B cell (primary cell): ENCODE measurements at regions not wholly inside any gene's neighbourhood (a gene's known extent, or its start where the extent isn't known, plus 50 kb on each side); places are given as distances from the start of the nearest gene placed in this dataset.

ENCODE experiments used
- ATAC-seq: fragments of 200-7000 bp; cut with Tn5 transposase; one replicate; pipeline ENCODE4 v1.10.0; 2021; ENCODE audit warnings: low read depth, mild to moderate bottlenecking, moderate number of reproducible peaks, moderate library complexity
- CTCF ChIA-PET: fragments of 350-600 bp; sonication (Branson Sonifier 250); formaldehyde crosslinking; loops from one replicate; lab custom pipeline; 2021; ENCODE audit warnings: antibody characterized with exemption, inconsistent platforms; lab: Charles Lee
- POLR2A ChIA-PET: fragments of 350-600 bp; sonication (Branson Sonifier 250); formaldehyde crosslinking; loops from one replicate; lab custom pipeline; 2021; ENCODE audit warnings: antibody characterized with exemption; lab: Charles Lee
- DNase-seq: peaks from one replicate; pipeline ENCODE4 v3.0.0; 2013
- H2AFZ ChIP-seq: 2 replicates; pipeline ENCODE4 v1.6.1; 2012; ENCODE audit warnings: mild to moderate bottlenecking, low read depth, low read length; ENCODE audit not compliant: insufficient read depth, poor library complexity, severe bottlenecking
- H3K27ac ChIP-seq, 2 donors: 1 replicate in 1 of 2; 2 replicates in 1 of 2; pipeline ENCODE4 v1.5.1; 2012 to 2013; ENCODE audit warnings: low read length in 2 of 2, mild to moderate bottlenecking in 2 of 2, moderate library complexity in 1 of 2
- H3K27me3 ChIP-seq, 4 experiments: fragments of 200-600 bp in 1 of 4; sonication (generic) in 1 of 4; replicated peaks in 1 of 4; 1 replicate in 2 of 4; 2 replicates in 2 of 4; pipeline versions ENCODE4 v1.6.1 to v1.7.0; 2013 to 2016; ENCODE audit warnings: low read length in 3 of 4, mild to moderate bottlenecking in 2 of 4, mixed read lengths in 1 of 4, moderate library complexity in 1 of 4; ENCODE audit not compliant: insufficient read depth in 4 of 4, control insufficient read depth in 3 of 4; ENCODE audit errors: control extremely low read depth in 1 of 4
- H3K36me3 ChIP-seq, 2 experiments: replicated peaks in 1 of 2; 1 replicate in 1 of 2; 2 replicates in 1 of 2; pipeline versions ENCODE4 v1.6.1 to v1.7.1; 2013; ENCODE audit warnings: low read length in 1 of 2; ENCODE audit not compliant: insufficient read depth in 2 of 2, control insufficient read depth in 1 of 2; ENCODE audit errors: control extremely low read depth in 1 of 2, extremely low read depth in 1 of 2
- H3K4me1 ChIP-seq, 2 donors: fragments of 200-600 bp in 1 of 2; sonication (generic) in 1 of 2; 1 replicate in 1 of 2; 2 replicates in 1 of 2; pipeline versions ENCODE4 v1.5.1 to v1.6.1; 2013 to 2017; ENCODE audit warnings: low read length in 2 of 2; ENCODE audit not compliant: control insufficient read depth in 2 of 2, insufficient read depth in 2 of 2
- H3K4me2 ChIP-seq: replicated peaks from 2 replicates; pipeline ENCODE3; 2012; ENCODE audit warnings: mild to moderate bottlenecking, low read depth, low read length; ENCODE audit not compliant: poor library complexity, severe bottlenecking
- H3K4me3 ChIP-seq, 5 experiments: fragments of 200-600 bp in 1 of 5; sonication (generic) in 1 of 5; 1 replicate in 3 of 5; 2 replicates in 2 of 5; pipeline versions ENCODE4 v1.5.1 to v1.7.0; 2011 to 2016; ENCODE audit warnings: low read length in 4 of 5, mild to moderate bottlenecking in 4 of 5, low read depth in 2 of 5, control low read depth in 1 of 5, moderate library complexity in 1 of 5; ENCODE audit not compliant: insufficient read depth in 1 of 5; ENCODE audit errors: control extremely low read depth in 1 of 5, extremely low read depth in 1 of 5
- H3K79me2 ChIP-seq: fragments of 200-600 bp; sonication (generic); one replicate; pipeline ENCODE4 v1.6.0; 2016; ENCODE audit warnings: low read length; ENCODE audit not compliant: control insufficient read depth, insufficient read depth
- H3K9ac ChIP-seq: fragments of 200-600 bp; sonication (generic); 2 replicates; pipeline ENCODE4 v1.6.1; 2017; ENCODE audit warnings: mild to moderate bottlenecking, low read length, moderate library complexity
- H3K9me3 ChIP-seq, 3 donors: one replicate each; pipeline versions ENCODE4 v1.6.1 to v1.7.1; 2013; ENCODE audit warnings: low read length in 2 of 3; ENCODE audit not compliant: control insufficient read depth in 2 of 3, insufficient read depth in 1 of 3; ENCODE audit errors: control extremely low read depth in 1 of 3
- H4K20me1 ChIP-seq: 2 replicates; pipeline ENCODE4 v1.6.0; 2012; ENCODE audit warnings: mild to moderate bottlenecking, low read length; ENCODE audit not compliant: insufficient read depth, control insufficient read depth, poor library complexity, severe bottlenecking
- H3K27ac Mint-ChIP-seq: one replicate; pipeline ENCODE4 v1.8.0; 2021; ENCODE audit warnings: mixed read lengths
- H3K27me3 Mint-ChIP-seq: one replicate; pipeline ENCODE4 v1.8.0; 2021; ENCODE audit warnings: mixed read lengths
- H3K4me1 Mint-ChIP-seq: one replicate; pipeline ENCODE4 v1.8.0; 2021; ENCODE audit warnings: mixed read lengths
- H3K4me3 Mint-ChIP-seq: one replicate; pipeline ENCODE4 v1.8.0; 2021; ENCODE audit warnings: mixed read lengths
- H3K9me3 Mint-ChIP-seq: one replicate; pipeline ENCODE4 v1.8.0; 2022; ENCODE audit warnings: mixed read lengths; ENCODE audit not compliant: insufficient read depth
- EZH2 ChIP-seq: IDR thresholded peaks from 2 replicates; pipeline ENCODE4 v1.6.1; 2012; ENCODE audit warnings: borderline replicate concordance, low read depth, mild to moderate bottlenecking, moderate library complexity, low read length; ENCODE audit not compliant: insufficient read depth, poor library complexity, severe bottlenecking
- WGBS: methylation state at CpG from one replicate; pipeline ENCODE4 v1.1.5; 2013; ENCODE audit warnings: missing lambda C conversion rate; ENCODE audit not compliant: insufficient coverage; 5-methylcytosine and 5-hydroxymethylcytosine counted together
- intact Hi-C: fragments of 100-400 bp; cut with micrococcal nuclease; formaldehyde crosslinking; loops from one replicate; pipeline ENCODE4 v1.10.0; 2022
- TF ChIP-seq, protein P1 (sequence below): fragments of 200-600 bp; IDR thresholded peaks from one replicate; pipeline ENCODE4 v1.8.0; 2022; ENCODE audit warnings: antibody characterized with exemption, mild to moderate bottlenecking

DNA sequence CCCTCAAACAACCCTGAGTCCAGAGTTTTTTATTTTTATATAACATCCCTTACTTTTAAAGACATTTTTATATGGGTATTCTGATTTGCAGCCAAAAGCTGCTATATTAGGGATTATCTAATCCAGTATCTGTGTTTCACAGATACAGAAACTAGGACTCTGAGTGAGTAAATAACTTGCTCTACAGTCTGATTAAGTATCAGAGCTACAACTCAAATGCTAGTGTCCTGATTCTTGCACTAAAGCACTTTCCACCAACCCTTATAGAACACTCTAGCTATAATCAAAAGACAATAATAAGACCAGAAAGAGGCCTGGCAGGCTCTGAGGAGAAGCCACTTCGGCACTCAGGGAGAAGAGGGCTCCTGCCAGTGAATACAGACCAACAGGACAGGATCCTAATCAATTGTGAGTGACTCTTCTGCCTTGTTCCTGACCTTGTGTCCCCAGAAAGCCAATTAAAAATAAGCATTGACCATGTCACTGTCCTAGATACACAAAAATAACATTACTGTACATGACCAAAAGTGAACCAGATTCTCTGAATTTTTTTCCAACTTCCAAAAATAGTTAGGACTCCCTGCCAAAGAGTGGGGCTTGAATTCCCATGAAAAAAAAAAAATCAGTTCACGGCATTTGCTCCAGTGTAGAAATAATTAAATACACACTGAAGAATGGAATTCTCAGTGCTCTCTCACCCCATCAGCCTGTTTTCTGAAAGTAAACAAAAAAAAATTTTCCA, 63.6 kb upstream of the MAP3K1 start:
- no peaks in the 10 kb centered on the region for H4K20me1 ChIP-seq
- Mint-ChIP-seq H3K27me3 (no peaks in the 10 kb centered on the region), H3K4me3 (no peak overlapping the region), H3K9me3 (peaks cover 5% of the 10 kb centered on the region), H3K27ac (no peak overlapping the region), H3K4me1 (peaks cover 34% of the 10 kb centered on the region)
- no peaks in the 10 kb centered on the region for H3K36me3 ChIP-seq
- DNase-seq (no peak), ATAC-seq (no peak)
- H3K79me2 ChIP-seq = peaks cover 4% of the 10 kb centered on the region
- intact Hi-C loops = no loop called here
- H3K4me3 ChIP-seq = no peak overlapping the region
- TF ChIP-seq EZH2 = no peak
- TF ChIP-seq, protein P1, sequence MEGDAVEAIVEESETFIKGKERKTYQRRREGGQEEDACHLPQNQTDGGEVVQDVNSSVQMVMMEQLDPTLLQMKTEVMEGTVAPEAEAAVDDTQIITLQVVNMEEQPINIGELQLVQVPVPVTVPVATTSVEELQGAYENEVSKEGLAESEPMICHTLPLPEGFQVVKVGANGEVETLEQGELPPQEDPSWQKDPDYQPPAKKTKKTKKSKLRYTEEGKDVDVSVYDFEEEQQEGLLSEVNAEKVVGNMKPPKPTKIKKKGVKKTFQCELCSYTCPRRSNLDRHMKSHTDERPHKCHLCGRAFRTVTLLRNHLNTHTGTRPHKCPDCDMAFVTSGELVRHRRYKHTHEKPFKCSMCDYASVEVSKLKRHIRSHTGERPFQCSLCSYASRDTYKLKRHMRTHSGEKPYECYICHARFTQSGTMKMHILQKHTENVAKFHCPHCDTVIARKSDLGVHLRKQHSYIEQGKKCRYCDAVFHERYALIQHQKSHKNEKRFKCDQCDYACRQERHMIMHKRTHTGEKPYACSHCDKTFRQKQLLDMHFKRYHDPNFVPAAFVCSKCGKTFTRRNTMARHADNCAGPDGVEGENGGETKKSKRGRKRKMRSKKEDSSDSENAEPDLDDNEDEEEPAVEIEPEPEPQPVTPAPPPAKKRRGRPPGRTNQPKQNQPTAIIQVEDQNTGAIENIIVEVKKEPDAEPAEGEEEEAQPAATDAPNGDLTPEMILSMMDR = no peak
- ChIA-PET POLR2A (no interaction called here), CTCF (interaction anchor here (0.7 kb wide), 1 partner anchor 87 kb away, joined by 4 read pairs; no protein-coding TSS in a partner anchor)
- H3K27me3 ChIP-seq = no peaks in the 10 kb centered on the region
- H2AFZ ChIP-seq = no peak overlapping the region
- H3K4me2 ChIP-seq = no peak overlapping the region
- H3K27ac ChIP-seq = no peak overlapping the region
- H3K9ac ChIP-seq = no peak overlapping the region
- WGBS = 90% methylated on average over 1 of the region's 2 CpGs
- H3K4me1 ChIP-seq = peaks cover 14 to 21% of the 10 kb centered on the region in 2 donors
- H3K9me3 ChIP-seq = peaks cover 0 to 9% (median 3%) of the 10 kb centered on the region in 3 donors

DNA sequence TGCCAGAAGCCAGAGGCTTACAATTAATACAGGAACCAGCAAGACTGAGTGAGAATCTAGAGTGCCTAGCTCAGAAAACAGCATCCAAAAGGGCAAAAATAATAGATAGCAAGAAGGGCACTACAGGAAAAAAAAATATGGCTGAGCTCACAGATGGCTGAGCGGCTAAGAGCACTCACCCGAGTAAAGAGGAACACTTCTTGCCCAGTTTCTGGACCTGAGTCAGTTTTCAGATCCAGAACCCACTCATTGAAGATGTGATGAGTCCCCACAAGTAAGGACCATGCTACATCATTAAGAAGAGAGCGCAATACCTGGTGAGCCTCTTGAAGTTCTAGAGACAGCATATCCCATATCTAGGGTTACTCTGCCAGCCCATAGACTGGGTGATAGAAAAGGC, 65.5 kb upstream of the MAP3K1 start:
- no peaks in the 10 kb centered on the region for H3K27me3 Mint-ChIP-seq
- Histone ChIP-seq H3K4me1 (peaks cover 33% of the 10 kb centered on the region in 2 donors), H3K4me3 (no peak overlapping the region), H3K27me3 (no peaks in the 10 kb centered on the region), H3K27ac (no peak overlapping the region), H3K9ac (no peak overlapping the region), H3K36me3 (no peaks in the 10 kb centered on the region), H4K20me1 (no peaks in the 10 kb centered on the region), H2AFZ (no peak overlapping the region), H3K9me3 (peaks cover 0 to 9% (median 3%) of the 10 kb centered on the region in 3 donors), H3K79me2 (peaks cover 4% of the 10 kb centered on the region), H3K4me2 (peak overlapping the region; percentile 15)
- TF ChIP-seq, protein P1 = no peak
- TF ChIP-seq EZH2 = no peak
- ATAC-seq (no peak), DNase-seq (no peak)
- peaks cover 38% of the 10 kb centered on the region for H3K4me1 Mint-ChIP-seq
- no peak overlapping the region for H3K4me3 Mint-ChIP-seq
- ChIA-PET POLR2A (interaction anchor here (0.6 kb wide), 1 partner anchor 79 kb away, joined by 4 read pairs; no protein-coding TSS in a partner anchor), CTCF (no interaction called here)
- H3K27ac Mint-ChIP-seq = no peak overlapping the region
- intact Hi-C loops = no loop called here
- WGBS = 71% methylated on average over 3 of the region's 3 CpGs
- peaks cover 5% of the 10 kb centered on the region for H3K9me3 Mint-ChIP-seq
